ENCODE measurements at regions not wholly inside any gene's neighbourhood (a gene's known extent, or its start where the extent isn't known, plus 50 kb on each side); places are given as distances from the start of the nearest gene placed in this dataset.

DNA sequence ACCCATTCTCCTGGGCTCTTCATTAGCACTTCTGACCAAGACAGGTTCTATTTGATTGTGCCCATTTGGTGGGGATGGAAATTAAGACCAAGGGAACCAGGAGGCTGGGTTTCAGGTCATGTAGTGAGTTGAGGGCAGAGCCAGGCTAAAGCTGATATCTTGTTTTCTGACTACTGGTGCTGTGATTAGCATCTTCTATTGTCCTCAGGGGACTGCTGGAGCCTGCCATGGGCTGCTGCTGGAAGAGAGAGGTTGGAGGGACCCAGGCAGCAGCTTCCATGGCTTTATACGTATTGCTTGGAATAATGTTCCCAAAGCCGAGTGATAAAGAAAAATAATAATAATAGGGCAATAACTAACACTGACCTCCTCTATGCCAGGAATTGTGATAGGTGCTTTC lies 211.4 kb upstream of the ROPN1 start:
- Histone ChIP-seq H3K4me3 (ENCODE audit: low read depth, low read length) (no peak overlapping the region), H3K36me3 (ENCODE audit: control insufficient read depth, insufficient read depth, low read length) (no peaks in the 10 kb centered on the region), H3K27me3 (ENCODE audit: control insufficient read depth, insufficient read depth, low read length) (no peaks in the 10 kb centered on the region)
- DNase-seq (ENCODE audit: low read depth) (no peak), FAIRE-seq (no peak)
- TF ChIP-seq, protein P1, sequence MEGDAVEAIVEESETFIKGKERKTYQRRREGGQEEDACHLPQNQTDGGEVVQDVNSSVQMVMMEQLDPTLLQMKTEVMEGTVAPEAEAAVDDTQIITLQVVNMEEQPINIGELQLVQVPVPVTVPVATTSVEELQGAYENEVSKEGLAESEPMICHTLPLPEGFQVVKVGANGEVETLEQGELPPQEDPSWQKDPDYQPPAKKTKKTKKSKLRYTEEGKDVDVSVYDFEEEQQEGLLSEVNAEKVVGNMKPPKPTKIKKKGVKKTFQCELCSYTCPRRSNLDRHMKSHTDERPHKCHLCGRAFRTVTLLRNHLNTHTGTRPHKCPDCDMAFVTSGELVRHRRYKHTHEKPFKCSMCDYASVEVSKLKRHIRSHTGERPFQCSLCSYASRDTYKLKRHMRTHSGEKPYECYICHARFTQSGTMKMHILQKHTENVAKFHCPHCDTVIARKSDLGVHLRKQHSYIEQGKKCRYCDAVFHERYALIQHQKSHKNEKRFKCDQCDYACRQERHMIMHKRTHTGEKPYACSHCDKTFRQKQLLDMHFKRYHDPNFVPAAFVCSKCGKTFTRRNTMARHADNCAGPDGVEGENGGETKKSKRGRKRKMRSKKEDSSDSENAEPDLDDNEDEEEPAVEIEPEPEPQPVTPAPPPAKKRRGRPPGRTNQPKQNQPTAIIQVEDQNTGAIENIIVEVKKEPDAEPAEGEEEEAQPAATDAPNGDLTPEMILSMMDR (IDR thresholded peaks at IDR 0.05; ENCODE audit: insufficient read depth, low read length, severe bottlenecking): no peak

GRCh38 chr3:124206225-124207055 lies 214.5 kb upstream of the ROPN1 start:
- no peak for FAIRE-seq

DNA sequence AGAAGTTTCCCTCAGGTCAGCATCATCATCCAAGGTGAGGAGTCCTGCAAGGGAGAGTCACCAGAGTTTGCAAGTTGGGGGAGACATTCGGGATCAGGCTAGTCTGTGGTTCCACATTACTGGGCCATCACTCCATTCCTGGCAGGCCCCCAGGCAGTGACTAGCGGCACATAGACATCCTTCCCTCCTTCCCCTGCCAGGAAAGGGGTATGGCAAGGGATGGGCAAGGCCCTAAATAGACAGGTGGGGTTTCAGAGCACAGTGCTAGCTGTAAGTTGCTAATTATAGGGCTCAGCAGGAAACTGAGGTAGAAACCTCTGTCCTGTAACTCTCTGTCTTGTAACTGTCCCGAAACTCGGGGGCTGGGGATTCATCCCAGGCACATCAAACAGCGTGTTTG lies 215.2 kb upstream of the ROPN1 start:
- no peak overlapping the region for H3K4me3 ChIP-seq (ENCODE audit: low read depth, low read length)
- no peaks in the 10 kb centered on the region for H3K36me3 ChIP-seq (ENCODE audit: control insufficient read depth, insufficient read depth, low read length)
- TF ChIP-seq, protein P1 (IDR thresholded peaks at IDR 0.05; ENCODE audit: insufficient read depth, low read length, severe bottlenecking): no peak
- FAIRE-seq (peak; percentile 36), DNase-seq (ENCODE audit: low read depth) (no peak)
- no peaks in the 10 kb centered on the region for H3K27me3 ChIP-seq (ENCODE audit: control insufficient read depth, insufficient read depth, low read length)

More at GRCh38 chr3:124206225-124207055, 214.5 kb upstream of the ROPN1 start:
- TF ChIP-seq, protein P1 (IDR thresholded peaks at IDR 0.05; ENCODE audit: insufficient read depth, low read length, severe bottlenecking): no peak
- Histone ChIP-seq H3K36me3 (ENCODE audit: control insufficient read depth, insufficient read depth, low read length) (no peaks in the 10 kb centered on the region), H3K27me3 (ENCODE audit: control insufficient read depth, insufficient read depth, low read length) (no peaks in the 10 kb centered on the region), H3K4me3 (ENCODE audit: low read depth, low read length) (no peak overlapping the region)
- no peak for DNase-seq (ENCODE audit: low read depth)

DNA sequence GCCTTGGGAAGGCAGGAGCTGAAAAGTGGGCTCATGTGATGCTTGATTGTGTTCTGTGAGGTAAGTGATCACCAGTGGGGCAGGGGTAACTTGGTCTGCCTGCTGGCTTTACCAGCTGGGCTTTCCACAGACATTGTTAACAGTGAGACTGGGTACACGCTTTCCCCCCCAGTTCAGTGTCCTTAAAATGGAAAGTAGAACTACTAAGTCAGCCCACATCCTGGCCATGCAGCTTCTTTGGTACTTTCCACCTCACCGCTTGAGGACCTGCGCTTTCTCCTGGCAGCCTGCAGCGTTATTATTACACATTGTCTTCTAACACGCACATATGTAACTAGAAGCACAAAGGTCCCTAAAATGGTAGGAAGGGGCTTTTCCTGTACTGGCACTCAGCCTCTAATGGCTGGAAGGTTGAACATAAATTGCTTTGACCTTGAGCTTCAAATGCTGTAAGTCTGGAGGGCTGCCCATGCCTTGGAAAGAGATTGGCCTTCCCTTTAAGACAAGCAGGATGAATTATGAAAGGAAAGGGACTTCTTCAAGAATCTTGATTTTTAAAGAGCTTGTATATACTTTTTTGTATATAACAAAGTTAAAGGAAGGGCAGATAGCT lies 216.1 kb upstream of the ROPN1 start:
- Histone ChIP-seq H3K36me3 (ENCODE audit: control insufficient read depth, insufficient read depth, low read length) (no peaks in the 10 kb centered on the region), H3K27me3 (ENCODE audit: control insufficient read depth, insufficient read depth, low read length) (no peaks in the 10 kb centered on the region), H3K4me3 (ENCODE audit: low read depth, low read length) (no peak overlapping the region)
- TF ChIP-seq, protein P1 (IDR thresholded peaks at IDR 0.05; ENCODE audit: insufficient read depth, low read length, severe bottlenecking): no peak
- FAIRE-seq: no peak
- DNase-seq (ENCODE audit: low read depth): no peak

GRCh38 chr3:124209426-124209825 lies 217.5 kb upstream of the ROPN1 start:
- TF ChIP-seq, protein P1 (IDR thresholded peaks at IDR 0.05; ENCODE audit: insufficient read depth, low read length, severe bottlenecking): no peak
- no peak for FAIRE-seq
- no peak overlapping the region for H3K4me3 ChIP-seq (ENCODE audit: low read depth, low read length)
- H3K27me3 ChIP-seq (ENCODE audit: control insufficient read depth, insufficient read depth, low read length): no peaks in the 10 kb centered on the region
- DNase-seq (ENCODE audit: low read depth): no peak
- no peaks in the 10 kb centered on the region for H3K36me3 ChIP-seq (ENCODE audit: control insufficient read depth, insufficient read depth, low read length)

Measured in bronchial epithelial cell (primary cell).